ENCODE measurements at regions not wholly inside any gene's neighbourhood (a gene's known extent, or its start where the extent isn't known, plus 50 kb on each side); places are given as distances from the start of the nearest gene placed in this dataset.

DNA sequence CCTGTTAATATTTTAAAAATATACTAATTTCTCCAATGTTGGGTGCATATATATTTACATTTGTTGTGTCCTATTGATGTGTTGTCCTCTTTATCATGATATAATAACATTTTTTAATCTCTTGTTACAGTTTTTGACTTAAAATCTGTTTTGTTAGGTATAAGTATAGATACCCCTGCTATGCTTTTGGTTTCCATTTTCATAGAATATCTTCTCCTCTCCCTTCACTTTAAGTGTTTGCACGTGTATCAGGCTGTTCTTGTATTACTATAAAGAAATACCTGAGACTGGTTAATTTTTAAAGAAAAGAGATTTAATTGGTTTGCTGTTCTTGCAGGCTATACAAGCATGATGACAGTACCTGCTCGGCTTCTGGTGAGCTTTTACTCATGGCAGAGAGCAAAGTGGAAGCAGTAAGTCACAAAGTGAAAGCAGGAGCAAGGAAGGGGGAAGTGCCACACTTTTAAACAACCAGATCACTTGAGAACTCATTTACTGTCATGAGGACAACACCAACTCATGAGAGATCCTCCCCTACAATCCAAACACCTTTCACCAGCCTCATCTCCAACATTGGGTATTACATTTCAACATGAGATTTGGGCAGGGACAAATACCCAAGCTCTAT lies 340.5 kb upstream of the SYNCRIP start:
- no peak for TF ChIP-seq RNF2 (conservative IDR thresholded peaks at IDR 0.05; ENCODE audit: low read depth)
- no peak for TF ChIP-seq SPEN (CRISPR knock-in tag; IDR thresholded peaks at IDR 0.05; ENCODE audit: low read depth)
- TF ChIP-seq NCOA1 (CRISPR knock-in tag; IDR thresholded peaks at IDR 0.05) = no peak
- no peak for TF ChIP-seq EP300 (IDR thresholded peaks at IDR 0.05; ENCODE audit: low read depth in 2 of 2, low read length in 2 of 2)
- no peak for TF ChIP-seq EP300 (CRISPR knock-in tag; IDR thresholded peaks at IDR 0.05; ENCODE audit: borderline replicate concordance)
- TF ChIP-seq TBP (CRISPR knock-in tag; IDR thresholded peaks at IDR 0.05) = no peak
- no peak for TF ChIP-seq GTF2F1 (IDR thresholded peaks at IDR 0.05; ENCODE audit: low read length)
- no peak for TF ChIP-seq ZNF317 (CRISPR knock-in tag; IDR thresholded peaks at IDR 0.05)
- no peak for TF ChIP-seq MBNL3 (CRISPR knock-in tag; conservative IDR thresholded peaks at IDR 0.05)
- TF ChIP-seq ZNF253 (CRISPR knock-in tag; IDR thresholded peaks at IDR 0.05; ENCODE audit: borderline replicate concordance) = no peak
- TF ChIP-seq JUN (CRISPR knock-in tag; IDR thresholded peaks at IDR 0.05) = no peak
- TF ChIP-seq, protein P1, sequence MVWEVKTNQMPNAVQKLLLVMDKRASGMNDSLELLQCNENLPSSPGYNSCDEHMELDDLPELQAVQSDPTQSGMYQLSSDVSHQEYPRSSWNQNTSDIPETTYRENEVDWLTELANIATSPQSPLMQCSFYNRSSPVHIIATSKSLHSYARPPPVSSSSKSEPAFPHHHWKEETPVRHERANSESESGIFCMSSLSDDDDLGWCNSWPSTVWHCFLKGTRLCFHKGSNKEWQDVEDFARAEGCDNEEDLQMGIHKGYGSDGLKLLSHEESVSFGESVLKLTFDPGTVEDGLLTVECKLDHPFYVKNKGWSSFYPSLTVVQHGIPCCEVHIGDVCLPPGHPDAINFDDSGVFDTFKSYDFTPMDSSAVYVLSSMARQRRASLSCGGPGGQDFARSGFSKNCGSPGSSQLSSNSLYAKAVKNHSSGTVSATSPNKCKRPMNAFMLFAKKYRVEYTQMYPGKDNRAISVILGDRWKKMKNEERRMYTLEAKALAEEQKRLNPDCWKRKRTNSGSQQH (CRISPR knock-in tag; IDR thresholded peaks at IDR 0.05; ENCODE audit: low read depth) = no peak
- no peak for TF ChIP-seq POLR2AphosphoS5 (IDR thresholded peaks at IDR 0.05; ENCODE audit: low read depth, low read length)
- TF ChIP-seq ZNF230 (CRISPR knock-in tag; IDR thresholded peaks at IDR 0.05) = no peak
- no peak for TF ChIP-seq ZNF33A (CRISPR knock-in tag; IDR thresholded peaks at IDR 0.05; ENCODE audit: borderline replicate concordance)
